ENCODE measurements at regions not wholly inside any gene's neighbourhood (a gene's known extent, or its start where the extent isn't known, plus 50 kb on each side); places are given as distances from the start of the nearest gene placed in this dataset.

DNA sequence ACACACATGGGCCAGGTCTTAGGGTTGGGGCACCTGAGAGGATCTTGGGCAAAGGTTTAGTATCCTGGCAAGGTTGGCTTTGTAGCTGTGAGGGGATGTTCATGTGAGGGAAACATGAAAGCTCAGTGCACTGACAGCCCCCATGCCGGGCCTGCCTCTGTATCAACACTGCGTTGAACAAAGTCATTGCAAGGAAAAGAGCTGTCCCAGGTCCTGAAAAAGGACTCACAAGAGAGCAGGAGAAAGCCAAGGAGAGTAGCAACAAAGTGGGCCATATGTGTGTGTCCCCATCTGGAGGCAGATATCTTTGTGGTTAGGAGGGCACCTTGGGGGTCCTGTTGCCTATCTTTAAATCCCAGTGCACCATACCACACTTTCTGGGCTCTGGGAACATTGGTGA lies 237.8 kb upstream of the THSD7B start:
- H3K27me3 ChIP-seq (ENCODE audit: insufficient read depth, low read length): no peaks in the 10 kb centered on the region
- no peak for TF ChIP-seq CTCF (conservative IDR thresholded peaks at IDR 0.05)
- no peak overlapping the region for H3K4me2 ChIP-seq (ENCODE audit: insufficient read depth, insufficient read length, low read length)
- H2BK15ac ChIP-seq (ENCODE audit: low read depth, low read length): no peak overlapping the region
- no peak overlapping the region for H3K4me3 Mint-ChIP-seq
- no peak overlapping the region for H4K8ac ChIP-seq (replicated peaks; ENCODE audit: insufficient read length, low read depth, low read length)
- no peak overlapping the region for H2BK20ac ChIP-seq (ENCODE audit: low read depth, low read length, poor library complexity, severe bottlenecking)
- no peaks in the 10 kb centered on the region for H3K36me3 Mint-ChIP-seq (ENCODE audit: insufficient read depth in 1 of 3, low read depth in 3 of 3)
- H3K79me2 ChIP-seq (ENCODE audit: insufficient read depth, low read length): no peaks in the 10 kb centered on the region
- no peaks in the 10 kb centered on the region for H3K4me1 ChIP-seq (ENCODE audit: insufficient read depth, low read length)
- WGBS (ENCODE audit: extremely low coverage, insufficient read length, low lambda C conversion rate): no CpG with 5 or more reads among the region's 2 CpGs
- H3K79me1 ChIP-seq (ENCODE audit: insufficient read depth, low read depth, low read length, poor library complexity, severe bottlenecking): no peaks in the 10 kb centered on the region
- no peak overlapping the region for H3K9ac ChIP-seq (ENCODE audit: extremely low read depth, insufficient read length, low read length)
- H4K91ac ChIP-seq (ENCODE audit: insufficient read length, low read depth, low read length): no peak overlapping the region
- H3K27ac Mint-ChIP-seq: no peak overlapping the region
- H3K18ac ChIP-seq (ENCODE audit: insufficient read length, low read depth, low read length): no peak overlapping the region
- no peak overlapping the region for H3K27ac ChIP-seq (ENCODE audit: insufficient read length, low read depth, low read length)
- H3K4ac ChIP-seq (ENCODE audit: low read depth, low read length): no peak overlapping the region
- H2AFZ ChIP-seq (ENCODE audit: low read length): no peak overlapping the region
- DNase-seq: peak; percentile 50
- no peak overlapping the region for H3K56ac ChIP-seq (ENCODE audit: insufficient read length, low read depth, low read length)
- H3K4me1 Mint-ChIP-seq: no peaks in the 10 kb centered on the region
- H3T11ph ChIP-seq (ENCODE audit: low read length): no peak overlapping the region
- no peak overlapping the region for H4K5ac ChIP-seq (ENCODE audit: insufficient read length, low read depth, low read length)
- no peaks in the 10 kb centered on the region for H3K9me3 ChIP-seq (ENCODE audit: control insufficient read depth, low read depth, low read length)
- no peak overlapping the region for H3K23ac ChIP-seq (ENCODE audit: insufficient read length, low read depth, low read length)
- no peak overlapping the region for H2BK120ac ChIP-seq (ENCODE audit: low read depth, low read length, poor library complexity, severe bottlenecking)
- H3K14ac ChIP-seq (ENCODE audit: insufficient read depth, low read length): no peak overlapping the region
- H2AK5ac ChIP-seq (ENCODE audit: insufficient read length, low read length): no peak overlapping the region
- no peaks in the 10 kb centered on the region for H3K23me2 ChIP-seq (ENCODE audit: insufficient read length, low read depth, low read length, poor library complexity, severe bottlenecking)
- peaks cover 61% of the 10 kb centered on the region for H3K27me3 Mint-ChIP-seq (ENCODE audit: low read depth)
- H2BK12ac ChIP-seq (ENCODE audit: insufficient read length, low read depth, low read length): no peak overlapping the region
- H3K9me3 Mint-ChIP-seq: no peaks in the 10 kb centered on the region; a peak in 1 of 5 replicates
- H4K20me1 ChIP-seq (ENCODE audit: control insufficient read depth, insufficient read depth, insufficient read length): no peaks in the 10 kb centered on the region
- H2BK5ac ChIP-seq (ENCODE audit: insufficient read length, low read length): no peak overlapping the region
